Testis (tissue), 2 donors: ENCODE measurements at regions not wholly inside any gene's neighbourhood (a gene's known extent, or its start where the extent isn't known, plus 50 kb on each side); places are given as distances from the start of the nearest gene placed in this dataset.

ENCODE experiments used
- DNase-seq: peaks from one replicate; pipeline ENCODE4 v3.0.0-alpha.2; 2019
- H3K27ac ChIP-seq, 2 donors: fragments of 200-600 bp; sonication (generic); one replicate each; pipeline ENCODE4 v1.5.1; 2019
- H3K27me3 ChIP-seq: fragments of 200-600 bp; sonication (generic); one replicate; pipeline ENCODE4 v1.5.1; 2019
- H3K36me3 ChIP-seq: fragments of 200-600 bp; sonication (generic); one replicate; pipeline ENCODE4 v1.5.1; 2017; ENCODE audit warnings: low read depth; ENCODE audit errors: missing control alignments
- H3K4me1 ChIP-seq: fragments of 200-600 bp; sonication (generic); one replicate; pipeline ENCODE4 v1.5.1; 2019
- H3K4me3 ChIP-seq, 2 donors: fragments of 200-600 bp; sonication (generic); one replicate each; pipeline ENCODE4 v1.5.1; 2017 to 2019
- H3K9me3 ChIP-seq: fragments of 200-600 bp; sonication (generic); one replicate; pipeline ENCODE4 v1.5.1; 2017
- CTCF ChIP-seq, 3 experiments: fragments of 450-650 bp in 2 of 3; fragments of 200-600 bp in 1 of 3; sonication (generic) in 1 of 3; IDR thresholded peaks; one replicate each; pipeline ENCODE4 v1.5.1; 2016 to 2019; ENCODE audit warnings: antibody characterized with exemption in 3 of 3, mild to moderate bottlenecking in 2 of 3, moderate library complexity in 1 of 3
- POLR2A ChIP-seq: fragments of 450-650 bp; IDR thresholded peaks from one replicate; pipeline ENCODE4 v1.6.1; 2017; ENCODE audit warnings: antibody characterized with exemption, mild to moderate bottlenecking, moderate library complexity
- WGBS, 2 donors: methylation state at CpG; one replicate each; pipeline ENCODE4 v1.1.5; 2018; 5-methylcytosine and 5-hydroxymethylcytosine counted together
- intact Hi-C: fragments of 100-400 bp; cut with DNase I; formaldehyde crosslinking; loops from one replicate; pipeline ENCODE4 v1.15.1; 2023; ENCODE audit warnings: low total_unique reads

- Histone ChIP-seq H3K4me3 (no peak overlapping the region), H3K9me3 (no peaks in the 10 kb centered on the region), H3K27ac (no peak overlapping the region), H3K36me3 (no peaks in the 10 kb centered on the region), H3K4me1 (no peaks in the 10 kb centered on the region), H3K27me3 (no peaks in the 10 kb centered on the region)
- 75 to 97% methylated on average over 3 of the region's 3 CpGs for WGBS, 2 donors
- TF ChIP-seq CTCF (IDR thresholded peaks at IDR 0.05) (no peak), POLR2A (no peak)
- DNase-seq, result no peak
- intact Hi-C loops, result no loop called here
These were observed 113.1 kb upstream of the ADCY1 start for GRCh38 chr7:45461026-45461425.

- no peak overlapping the region for H3K4me3 ChIP-seq
- H3K9me3 ChIP-seq, result no peaks in the 10 kb centered on the region
- H3K4me1 ChIP-seq, result no peaks in the 10 kb centered on the region
- no peak overlapping the region for H3K27ac ChIP-seq
- H3K27me3 ChIP-seq, result no peaks in the 10 kb centered on the region
- TF ChIP-seq CTCF (IDR thresholded peaks at IDR 0.05), result no peak
- no peak for TF ChIP-seq POLR2A
- 78% methylated on average over 1 of the region's 1 CpG for WGBS, 2 donors
- no peak for DNase-seq
- intact Hi-C loops, result no loop called here
- H3K36me3 ChIP-seq, result no peaks in the 10 kb centered on the region
These were observed 105.1 kb upstream of the ADCY1 start for GRCh38 chr7:45469103-45469502.

- TF ChIP-seq POLR2A, result no peak
- TF ChIP-seq CTCF (IDR thresholded peaks at IDR 0.05), result no peak
- no peak for DNase-seq
- no peaks in the 10 kb centered on the region for H3K4me1 ChIP-seq
- 95 to 97% methylated on average over 3 of the region's 3 CpGs for WGBS, 2 donors
- intact Hi-C loops, result no loop called here
- H3K4me3 ChIP-seq, result no peak overlapping the region
- H3K27ac ChIP-seq, result no peak overlapping the region
- no peaks in the 10 kb centered on the region for H3K36me3 ChIP-seq
- no peaks in the 10 kb centered on the region for H3K27me3 ChIP-seq
- no peaks in the 10 kb centered on the region for H3K9me3 ChIP-seq
These were observed 104.1 kb upstream of the ADCY1 start for GRCh38 chr7:45470031-45470430.

GRCh38 chr7:45479781-45480180, 94.4 kb upstream of the ADCY1 start:
- no peak for TF ChIP-seq POLR2A
- no peak for TF ChIP-seq CTCF (IDR thresholded peaks at IDR 0.05)
- no peaks in the 10 kb centered on the region for H3K9me3 ChIP-seq
- no peak overlapping the region for H3K4me3 ChIP-seq
- 76 to 86% methylated on average over 3 of the region's 3 CpGs for WGBS, 2 donors
- no peak for DNase-seq
- H3K27me3 ChIP-seq, result no peaks in the 10 kb centered on the region
- no peaks in the 10 kb centered on the region for H3K36me3 ChIP-seq
- no peak overlapping the region for H3K27ac ChIP-seq
- intact Hi-C loops, result no loop called here
- H3K4me1 ChIP-seq, result no peaks in the 10 kb centered on the region

- TF ChIP-seq CTCF (IDR thresholded peaks at IDR 0.05) (no peak), POLR2A (no peak)
- H3K27ac ChIP-seq, result no peak overlapping the region
- H3K9me3 ChIP-seq, result no peaks in the 10 kb centered on the region
- 83 to 88% methylated on average over 3 of the region's 3 CpGs for whole genome bisulfite sequencing, 2 donors
- no peak for DNase-seq
- intact Hi-C loops, result no loop called here
- no peaks in the 10 kb centered on the region for H3K36me3 ChIP-seq
- no peak overlapping the region for H3K4me3 ChIP-seq
- no peaks in the 10 kb centered on the region for H3K27me3 ChIP-seq
- H3K4me1 ChIP-seq, result no peaks in the 10 kb centered on the region
These were observed 91.7 kb upstream of the ADCY1 start for GRCh38 chr7:45482451-45482850.
